ENCODE measurements at regions not wholly inside any gene's neighbourhood (a gene's known extent, or its start where the extent isn't known, plus 50 kb on each side); places are given as distances from the start of the nearest gene placed in this dataset.

- peak in 1 of 3 donors; percentile 5 for DNase-seq
- no peak for TF ChIP-seq CTCF (IDR thresholded peaks at IDR 0.05; ENCODE audit: control extremely low read depth, extremely low read depth)
- no peaks in the 10 kb centered on the region for H3K27me3 ChIP-seq (ENCODE audit: control insufficient read depth in 3 of 3, insufficient read depth in 3 of 3, low read length in 2 of 3)
Observed at GRCh38 chr5:110844251-110844650, 105.4 kb downstream of the SLC25A46 start.

GRCh38 chr5:110846398-110847001 lies 107.7 kb downstream of the SLC25A46 start:
- no peaks in the 10 kb centered on the region for H3K27me3 ChIP-seq (ENCODE audit: control insufficient read depth in 3 of 3, insufficient read depth in 3 of 3, low read length in 2 of 3)
- no peak for TF ChIP-seq CTCF (IDR thresholded peaks at IDR 0.05; ENCODE audit: control extremely low read depth, extremely low read depth)
- H3K9ac ChIP-seq (ENCODE audit: insufficient read depth in 1 of 2, low read length in 2 of 2) = no peak overlapping the region
- 84 to 94% methylated on average over 4 of the region's 4 CpGs for WGBS, 2 donors
- no peak for DNase-seq
- no peaks in the 10 kb centered on the region for H3K4me1 ChIP-seq (ENCODE audit: control insufficient read depth in 5 of 5, insufficient read depth in 5 of 5, low read length in 5 of 5)
- no peak overlapping the region for H3K4me3 ChIP-seq
- no peak for ATAC-seq (ENCODE audit: insufficient read depth, low FRiP score)
- no peaks in the 10 kb centered on the region for H3K36me3 ChIP-seq (ENCODE audit: control insufficient read depth in 4 of 4, insufficient read depth in 4 of 4, low read length in 4 of 4)
- no peaks in the 10 kb centered on the region for H3K9me3 ChIP-seq (ENCODE audit: control insufficient read depth in 4 of 4, insufficient read depth in 3 of 4, low read length in 3 of 4)
- H3K27ac ChIP-seq (ENCODE audit: low read depth in 1 of 2, low read length in 1 of 2) = no peak overlapping the region

More at GRCh38 chr5:110844251-110844650, 105.4 kb downstream of the SLC25A46 start:
- no peak for ATAC-seq (ENCODE audit: insufficient read depth, low FRiP score)
- Histone ChIP-seq H3K9ac (ENCODE audit: insufficient read depth in 1 of 2, low read length in 2 of 2) (no peak overlapping the region), H3K9me3 (ENCODE audit: control insufficient read depth in 4 of 4, insufficient read depth in 3 of 4, low read length in 3 of 4) (peaks cover 0 to 2% (median 0%) of the 10 kb centered on the region in 4 donors), H3K4me1 (ENCODE audit: control insufficient read depth in 5 of 5, insufficient read depth in 5 of 5, low read length in 5 of 5) (no peaks in the 10 kb centered on the region), H3K27ac (ENCODE audit: low read depth in 1 of 2, low read length in 1 of 2) (no peak overlapping the region), H3K36me3 (ENCODE audit: control insufficient read depth in 4 of 4, insufficient read depth in 4 of 4, low read length in 4 of 4) (no peaks in the 10 kb centered on the region), H3K4me3 (no peak overlapping the region)

- no peak for ATAC-seq (ENCODE audit: insufficient read depth, low FRiP score)
- 50 to 72% methylated on average over 1 of the region's 1 CpG for WGBS, 2 donors
- no peak for TF ChIP-seq CTCF (IDR thresholded peaks at IDR 0.05; ENCODE audit: control extremely low read depth, extremely low read depth)
Observed at GRCh38 chr5:110851357-110851756, 112.5 kb downstream of the SLC25A46 start.

GRCh38 chr5:110852053-110852452 lies 113.2 kb downstream of the SLC25A46 start:
- H3K27me3 ChIP-seq (ENCODE audit: control insufficient read depth in 3 of 3, insufficient read depth in 3 of 3, low read length in 2 of 3) = no peaks in the 10 kb centered on the region
- no peak overlapping the region for H3K9ac ChIP-seq (ENCODE audit: insufficient read depth in 1 of 2, low read length in 2 of 2)
- H3K27ac ChIP-seq (ENCODE audit: low read depth in 1 of 2, low read length in 1 of 2) = no peak overlapping the region
- H3K9me3 ChIP-seq (ENCODE audit: control insufficient read depth in 4 of 4, insufficient read depth in 3 of 4, low read length in 3 of 4) = no peaks in the 10 kb centered on the region
- no peak overlapping the region for H3K4me3 ChIP-seq
- DNase-seq = no peak
- H3K36me3 ChIP-seq (ENCODE audit: control insufficient read depth in 4 of 4, insufficient read depth in 4 of 4, low read length in 4 of 4) = no peaks in the 10 kb centered on the region
- no peak for TF ChIP-seq CTCF (IDR thresholded peaks at IDR 0.05; ENCODE audit: control extremely low read depth, extremely low read depth)
- ATAC-seq (ENCODE audit: insufficient read depth, low FRiP score) = no peak
- H3K4me1 ChIP-seq (ENCODE audit: control insufficient read depth in 5 of 5, insufficient read depth in 5 of 5, low read length in 5 of 5) = no peaks in the 10 kb centered on the region

More at GRCh38 chr5:110851357-110851756, 112.5 kb downstream of the SLC25A46 start:
- Histone ChIP-seq H3K4me3 (no peak overlapping the region), H3K4me1 (ENCODE audit: control insufficient read depth in 5 of 5, insufficient read depth in 5 of 5, low read length in 5 of 5) (no peaks in the 10 kb centered on the region), H3K36me3 (ENCODE audit: control insufficient read depth in 4 of 4, insufficient read depth in 4 of 4, low read length in 4 of 4) (no peaks in the 10 kb centered on the region), H3K27ac (ENCODE audit: low read depth in 1 of 2, low read length in 1 of 2) (no peak overlapping the region), H3K9ac (ENCODE audit: insufficient read depth in 1 of 2, low read length in 2 of 2) (no peak overlapping the region), H3K9me3 (ENCODE audit: control insufficient read depth in 4 of 4, insufficient read depth in 3 of 4, low read length in 3 of 4) (no peaks in the 10 kb centered on the region), H3K27me3 (ENCODE audit: control insufficient read depth in 3 of 3, insufficient read depth in 3 of 3, low read length in 2 of 3) (no peaks in the 10 kb centered on the region)
- DNase-seq = no peak
